Endothelial cell of umbilical vein (primary cell): ENCODE measurements at regions not wholly inside any gene's neighbourhood (a gene's known extent, or its start where the extent isn't known, plus 50 kb on each side); places are given as distances from the start of the nearest gene placed in this dataset.

Source experiments
- BruUV-seq: library from RNA; stranded (reverse); fragments of 400-500 nt; replicated peaks from 2 replicates; lab custom pipeline; 2021; lab: Mats Ljungman, UMichigan
- CTCF ChIA-PET: fragments of 300-600, 350-600 bp; sonication (Branson Sonifier 250); formaldehyde crosslinking; loops from one replicate; lab custom pipeline; 2021; ENCODE audit warnings: antibody characterized with exemption, inconsistent platforms; lab: Charles Lee
- POLR2A ChIA-PET: fragments of 300-600, 350-600 bp; sonication (Branson Sonifier 250); formaldehyde crosslinking; loops from one replicate; lab custom pipeline; 2021; ENCODE audit warnings: antibody characterized with exemption, inconsistent platforms; lab: Charles Lee
- DNase-seq: peaks from one replicate; pipeline ENCODE4 v3.0.0-alpha.2; 2011; ENCODE audit warnings: low read depth, low spot score
- FAIRE-seq: peaks from 2 replicates; lab custom pipeline; 2011; peaks lifted over from hg19 to GRCh38; lab: Jason Lieb, UNC
- H2AFZ ChIP-seq: 2 replicates; pipeline ENCODE4 v1.6.0; 2012; ENCODE audit warnings: low read depth, low read length, control low read depth, inconsistent platforms
- H3K27ac ChIP-seq: 2 replicates; pipeline ENCODE4 v1.5.1; 2011; ENCODE audit warnings: low read depth, mild to moderate bottlenecking, control low read depth, low read length, moderate library complexity; ENCODE audit not compliant: insufficient read depth
- H3K27me3 ChIP-seq, 2 experiments: 2 replicates each; pipeline versions ENCODE4 v1.6.0 to v1.6.1; 2011; ENCODE audit warnings: low read length in 2 of 2, mixed read lengths in 1 of 2; ENCODE audit not compliant: control insufficient read depth in 2 of 2, insufficient read depth in 2 of 2
- H3K36me3 ChIP-seq, 2 experiments: 2 replicates in 1 of 2; 3 replicates in 1 of 2; pipeline ENCODE4 v1.5.1; 2011; ENCODE audit warnings: low read length in 2 of 2, mild to moderate bottlenecking in 1 of 2, moderate library complexity in 1 of 2; ENCODE audit not compliant: control insufficient read depth in 2 of 2, insufficient read depth in 2 of 2; ENCODE audit errors: extremely low read depth in 1 of 2
- H3K4me1 ChIP-seq: 3 replicates; pipeline ENCODE4 v1.5.1; 2011; ENCODE audit warnings: mild to moderate bottlenecking, low read length; ENCODE audit not compliant: control insufficient read depth, insufficient read depth; ENCODE audit errors: extremely low read depth
- H3K4me2 ChIP-seq: 2 replicates; pipeline ENCODE4 v1.6.1; 2011; ENCODE audit warnings: low read length, control low read depth, mixed read lengths; ENCODE audit not compliant: insufficient read depth
- H3K4me3 ChIP-seq, 3 experiments: fragments of 200-600 bp in 1 of 3; sonication (generic), shearing (Covaris generic) in 1 of 3; replicated peaks in 1 of 3; 2 replicates each; pipeline ENCODE4 v1.5.1; 2011 to 2016; ENCODE audit warnings: control low read depth in 3 of 3, low read length in 3 of 3, mild to moderate bottlenecking in 2 of 3, inconsistent platforms in 1 of 3, low read depth in 1 of 3, moderate library complexity in 1 of 3; ENCODE audit not compliant: insufficient read depth in 1 of 3
- H3K79me2 ChIP-seq: 2 replicates; pipeline ENCODE4 v1.6.0; 2012; ENCODE audit warnings: low read length, inconsistent platforms; ENCODE audit not compliant: control insufficient read depth, insufficient read depth
- H3K9ac ChIP-seq: replicated peaks from 2 replicates; pipeline ENCODE3; 2011; ENCODE audit warnings: low read length, control low read depth; ENCODE audit not compliant: insufficient read depth; ENCODE audit errors: extremely low read depth
- H3K9me1 ChIP-seq: replicated peaks from 3 replicates; pipeline ENCODE4 v1.6.0; 2011; ENCODE audit warnings: mild to moderate bottlenecking, low read length; ENCODE audit not compliant: control insufficient read depth, insufficient read depth; ENCODE audit errors: extremely low read depth
- H3K9me3 ChIP-seq: replicated peaks from 2 replicates; pipeline ENCODE4 v1.5.1; 2012; ENCODE audit warnings: low read length, inconsistent platforms; ENCODE audit not compliant: control insufficient read depth, insufficient read depth
- H4K20me1 ChIP-seq: replicated peaks from 2 replicates; pipeline ENCODE3; 2011; ENCODE audit warnings: mild to moderate bottlenecking, low read length; ENCODE audit not compliant: control insufficient read depth, insufficient read depth; ENCODE audit errors: extremely low read depth
- EZH2 ChIP-seq: IDR thresholded peaks from 2 replicates; pipeline ENCODE4 v1.6.1; 2012; ENCODE audit warnings: borderline replicate concordance, low read depth, mild to moderate bottlenecking, moderate library complexity, low read length, inconsistent platforms; ENCODE audit not compliant: severe bottlenecking
- FOS ChIP-seq: IDR thresholded peaks from 2 replicates; pipeline ENCODE4 v1.6.1; 2011; ENCODE audit warnings: mild to moderate bottlenecking, low read length, moderate library complexity, borderline replicate concordance; ENCODE audit not compliant: insufficient read depth
- GATA2 ChIP-seq: IDR thresholded peaks from 2 replicates; pipeline ENCODE4 v1.7.0; 2011; ENCODE audit warnings: low read depth, mild to moderate bottlenecking, moderate library complexity, mixed read lengths, low read length; ENCODE audit not compliant: insufficient read length, insufficient read depth
- JUN ChIP-seq: IDR thresholded peaks from 2 replicates; pipeline ENCODE4 v1.6.1; 2011; ENCODE audit warnings: borderline replicate concordance, low read depth; ENCODE audit not compliant: insufficient read length, insufficient read depth
- MAX ChIP-seq: IDR thresholded peaks from 2 replicates; pipeline ENCODE4 v1.6.1; 2011; ENCODE audit not compliant: insufficient read depth, insufficient read length
- MYC ChIP-seq: IDR thresholded peaks from one replicate; pipeline ENCODE4 v1.6.1; 2011; ENCODE audit warnings: mild to moderate bottlenecking, low read depth, low read length
- POLR2A ChIP-seq: IDR thresholded peaks from 2 replicates; pipeline ENCODE4 v1.6.1; 2012; ENCODE audit warnings: low read depth, mild to moderate bottlenecking, control low read depth, low read length
- POLR2AphosphoS5 ChIP-seq: IDR thresholded peaks from 2 replicates; pipeline ENCODE4 v1.6.1; 2012; ENCODE audit warnings: low read depth, mild to moderate bottlenecking, control low read depth, low read length, moderate library complexity; ENCODE audit not compliant: insufficient read depth
- dilution Hi-C: fragments of 300-500 bp; cut with MboI; formaldehyde crosslinking; loops from one replicate; pipeline ENCODE4 v1.15.0; 2019; ENCODE audit warnings: low sequenced_read_pairs; ENCODE audit not compliant: extremely low pct_ligation_motif_present
- intact Hi-C: fragments of 100-400 bp; cut with micrococcal nuclease; formaldehyde crosslinking; loops from one replicate; pipeline ENCODE4 v1.10.0; 2022
- TF ChIP-seq, protein P1 (sequence below), 2 donors: IDR thresholded peaks; 1 replicate in 1 of 2; 2 replicates in 1 of 2; pipeline ENCODE4 v1.5.1; 2011; ENCODE audit warnings: low read length in 2 of 2, mild to moderate bottlenecking in 2 of 2, moderate library complexity in 2 of 2, control low read depth in 1 of 2, inconsistent platforms in 1 of 2, low read depth in 1 of 2; ENCODE audit not compliant: insufficient read depth in 1 of 2; ENCODE audit errors: extremely low read depth in 1 of 2

DNA sequence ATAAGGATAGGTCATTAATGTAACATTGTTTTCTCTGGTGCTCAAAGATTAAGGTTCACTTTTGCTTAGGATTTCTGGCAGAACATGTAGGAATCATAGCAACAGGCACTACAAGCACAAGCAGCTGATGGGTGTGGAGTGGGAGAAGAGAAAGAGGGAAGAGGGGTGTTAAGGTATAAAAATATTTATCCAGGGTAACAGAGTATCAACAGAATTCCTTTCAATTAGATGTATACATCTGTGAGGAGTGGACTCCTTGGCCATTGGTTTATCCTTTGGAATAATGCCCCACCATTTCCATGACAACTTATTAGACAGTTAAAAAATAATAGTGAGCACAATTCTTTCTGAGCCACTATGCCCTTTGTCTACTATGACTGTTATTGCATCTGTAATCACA is 388.3 kb upstream of the DDHD1 start:
- Histone ChIP-seq H4K20me1 (no peaks in the 10 kb centered on the region), H3K9me1 (no peaks in the 10 kb centered on the region), H3K27ac (no peak overlapping the region), H3K36me3 (no peaks in the 10 kb centered on the region), H3K27me3 (no peaks in the 10 kb centered on the region), H3K4me3 (no peak overlapping the region), H3K4me2 (no peak overlapping the region), H2AFZ (no peak overlapping the region), H3K4me1 (peaks cover 43% of the 10 kb centered on the region), H3K9me3 (no peaks in the 10 kb centered on the region), H3K9ac (no peak overlapping the region), H3K79me2 (no peaks in the 10 kb centered on the region)
- dilution Hi-C loops = loop anchor here (25.0 kb wide), 1 partner anchor 796 kb away; no protein-coding TSS in a partner anchor
- ChIA-PET CTCF (interaction anchor here (1.6 to 5.3 kb wide), 5 partner anchors 411 to 806 kb away, joined by 8 to 76 read pairs (median 66); partner anchors contain the start of gene BMP4), POLR2A (interaction anchor here (0.9 kb wide), 1 partner anchor 412 kb away, joined by 4 read pairs; no protein-coding TSS in a partner anchor)
- FAIRE-seq (no peak), DNase-seq (peak; percentile 47)
- intact Hi-C loops = no loop called here
- BruUV-seq = no TSS peak
- no peak for TF ChIP-seq MYC
- TF ChIP-seq POLR2A = no peak
- TF ChIP-seq GATA2 = no peak
- TF ChIP-seq FOS = no peak
- no peak for TF ChIP-seq POLR2AphosphoS5
- TF ChIP-seq, protein P1, sequence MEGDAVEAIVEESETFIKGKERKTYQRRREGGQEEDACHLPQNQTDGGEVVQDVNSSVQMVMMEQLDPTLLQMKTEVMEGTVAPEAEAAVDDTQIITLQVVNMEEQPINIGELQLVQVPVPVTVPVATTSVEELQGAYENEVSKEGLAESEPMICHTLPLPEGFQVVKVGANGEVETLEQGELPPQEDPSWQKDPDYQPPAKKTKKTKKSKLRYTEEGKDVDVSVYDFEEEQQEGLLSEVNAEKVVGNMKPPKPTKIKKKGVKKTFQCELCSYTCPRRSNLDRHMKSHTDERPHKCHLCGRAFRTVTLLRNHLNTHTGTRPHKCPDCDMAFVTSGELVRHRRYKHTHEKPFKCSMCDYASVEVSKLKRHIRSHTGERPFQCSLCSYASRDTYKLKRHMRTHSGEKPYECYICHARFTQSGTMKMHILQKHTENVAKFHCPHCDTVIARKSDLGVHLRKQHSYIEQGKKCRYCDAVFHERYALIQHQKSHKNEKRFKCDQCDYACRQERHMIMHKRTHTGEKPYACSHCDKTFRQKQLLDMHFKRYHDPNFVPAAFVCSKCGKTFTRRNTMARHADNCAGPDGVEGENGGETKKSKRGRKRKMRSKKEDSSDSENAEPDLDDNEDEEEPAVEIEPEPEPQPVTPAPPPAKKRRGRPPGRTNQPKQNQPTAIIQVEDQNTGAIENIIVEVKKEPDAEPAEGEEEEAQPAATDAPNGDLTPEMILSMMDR (IDR thresholded peaks at IDR 0.05; ENCODE audit: extremely low read depth in 1 of 2, insufficient read depth in 1 of 2, low read depth in 1 of 2, low read length in 2 of 2) = no peak
- TF ChIP-seq MAX = no peak
- TF ChIP-seq EZH2 = no peak
- no peak for TF ChIP-seq JUN
